GM12878 (cell line): ENCODE measurements at regions not wholly inside any gene's neighbourhood (a gene's known extent, or its start where the extent isn't known, plus 50 kb on each side); places are given as distances from the start of the nearest gene placed in this dataset.
"Not testable (repeated sequence)": the region's sequence is repeated elsewhere in the genome, so short reads cannot be mapped to it uniquely, and the experiment has no call there.

Source experiments
- ATAC-seq: fragments of 200-7000 bp; cut with Tn5 transposase; 3 replicates; pipeline ENCODE4 v1.9.1; 2020; ENCODE audit warnings: mild to moderate bottlenecking, moderate library complexity
- BruUV-seq: library from RNA; stranded (reverse); fragments of 400-500 nt; replicated peaks from 2 replicates; lab custom pipeline; 2021; lab: Mats Ljungman, UMichigan
- CTCF ChIA-PET: fragments of 300-600 bp; sonication (Branson Sonifier 250); formaldehyde crosslinking; extraction: SDS; loops from one replicate; lab custom pipeline; 2021; ENCODE audit warnings: inconsistent platforms; lab: Yijun Ruan, JAX
- POLR2A ChIA-PET: fragments of 350-600 bp; formaldehyde crosslinking; extraction: SDS; loops from one replicate; lab custom pipeline; 2021; ENCODE audit warnings: inconsistent platforms; lab: Charles Lee
- RAD21 ChIA-PET: fragments of 300-600 bp; sonication (Branson Sonifier 250); formaldehyde crosslinking; loops from one replicate; lab custom pipeline; 2023; ENCODE audit warnings: antibody characterized with exemption; ENCODE audit not compliant: unreplicated experiment; lab: Charles Lee
- SMC1A ChIA-PET: fragments of 300-600 bp; sonication (Branson Sonifier 250); formaldehyde crosslinking; loops from one replicate; lab custom pipeline; 2023; ENCODE audit not compliant: unreplicated experiment, uncharacterized antibody; lab: Charles Lee
- DNase-seq: peaks from one replicate; pipeline ENCODE4 v3.0.0-alpha.2; 2011; ENCODE audit warnings: low read depth, low spot score
- FAIRE-seq: peaks from 3 replicates; lab custom pipeline; 2011; peaks lifted over from hg19 to GRCh38; lab: Jason Lieb, UNC
- H2AFZ ChIP-seq: 2 replicates; pipeline ENCODE4 v1.6.0; 2011; ENCODE audit warnings: low read depth, low read length, control low read depth; ENCODE audit not compliant: control insufficient read depth
- H3K27ac ChIP-seq: 2 replicates; pipeline ENCODE4 v1.5.1; 2011; ENCODE audit warnings: control low read depth; ENCODE audit not compliant: control insufficient read depth, insufficient read depth
- H3K27me3 ChIP-seq, 2 experiments: replicated peaks in 1 of 2; 2 replicates each; pipeline versions ENCODE4 v1.6.0 to v1.6.1; 2011; ENCODE audit warnings: low read length in 1 of 2; ENCODE audit not compliant: control insufficient read depth in 2 of 2, insufficient read depth in 2 of 2
- H3K36me3 ChIP-seq, 2 experiments: 2 replicates each; pipeline ENCODE4 v1.5.1; 2011; ENCODE audit warnings: low read length in 1 of 2; ENCODE audit not compliant: control insufficient read depth in 2 of 2, insufficient read depth in 2 of 2
- H3K4me1 ChIP-seq: 2 replicates; pipeline ENCODE4 v1.6.1; 2011; ENCODE audit warnings: mild to moderate bottlenecking, low read length, moderate library complexity, mixed read lengths; ENCODE audit not compliant: control insufficient read depth, insufficient read depth
- H3K4me2 ChIP-seq: 2 replicates; pipeline ENCODE4 v1.6.0; 2011; ENCODE audit warnings: control low read depth; ENCODE audit not compliant: control insufficient read depth, insufficient read depth
- H3K4me3 ChIP-seq: fragments of 200-600 bp; sonication (generic); 2 replicates; pipeline ENCODE4 v1.5.1; 2016
- H3K79me2 ChIP-seq: 2 replicates; pipeline ENCODE4 v1.6.0; 2011; ENCODE audit warnings: low read length; ENCODE audit not compliant: control insufficient read depth, insufficient read depth
- H3K9ac ChIP-seq: 2 replicates; pipeline ENCODE4 v1.8.0; 2011; ENCODE audit warnings: low read length, control low read depth, mixed read lengths; ENCODE audit not compliant: control insufficient read depth, insufficient read depth
- H3K9me3 ChIP-seq: replicated peaks from 3 replicates; pipeline ENCODE4 v1.5.1; 2011; ENCODE audit warnings: mild to moderate bottlenecking, low read length; ENCODE audit not compliant: control insufficient read depth, insufficient read depth
- H4K20me1 ChIP-seq: 2 replicates; pipeline ENCODE4 v1.6.0; 2011; ENCODE audit not compliant: control insufficient read depth, insufficient read depth
- BRCA1 ChIP-seq: IDR thresholded peaks from 2 replicates; pipeline ENCODE4 v1.6.1; 2011; ENCODE audit warnings: low read depth, low read length, improper control_type of control experiment
- CEBPB ChIP-seq, 2 experiments: fragments of 150-350 bp in 1 of 2; IDR thresholded peaks; 2 replicates each; pipeline ENCODE4 v1.6.1; 2012 to 2014; ENCODE audit warnings: low read depth in 2 of 2, low read length in 2 of 2, borderline replicate concordance in 1 of 2, inconsistent platforms in 1 of 2
- EGR1 ChIP-seq, 2 experiments: IDR thresholded peaks; 1 replicate in 1 of 2; 2 replicates in 1 of 2; pipeline ENCODE4 v1.6.1; 2011 to 2012; ENCODE audit warnings: low read depth in 2 of 2, low read length in 2 of 2, borderline replicate concordance in 1 of 2, mild to moderate bottlenecking in 1 of 2, moderate library complexity in 1 of 2
- ESRRA ChIP-seq: IDR thresholded peaks from 2 replicates; pipeline ENCODE4 v1.6.1; 2012; ENCODE audit warnings: mild to moderate bottlenecking, low read length, improper control_type of control experiment
- KLF5 ChIP-seq: fragments of 450-650 bp; IDR thresholded peaks from 2 replicates; pipeline ENCODE4 v1.6.1; 2014; ENCODE audit warnings: mild to moderate bottlenecking; ENCODE audit not compliant: partially characterized antibody
- LARP7 ChIP-seq: fragments of 450-650 bp; IDR thresholded peaks from 2 replicates; pipeline ENCODE4 v1.6.1; 2017; ENCODE audit warnings: mild to moderate bottlenecking
- MEF2B ChIP-seq: fragments of 450-650 bp; IDR thresholded peaks from 2 replicates; pipeline ENCODE4 v1.6.1; 2018; ENCODE audit warnings: mild to moderate bottlenecking, moderate library complexity; ENCODE audit not compliant: partially characterized antibody, poor library complexity, severe bottlenecking
- NBN ChIP-seq: fragments of 450-650 bp; IDR thresholded peaks from 2 replicates; pipeline ENCODE4 v1.6.1; 2016
- NR2C2 ChIP-seq: IDR thresholded peaks from 2 replicates; pipeline ENCODE4 v1.6.1; 2011; ENCODE audit warnings: borderline replicate concordance, low read depth; ENCODE audit not compliant: control insufficient read depth, insufficient read length
- RELB ChIP-seq: fragments of 450-650 bp; IDR thresholded peaks from 2 replicates; pipeline ENCODE4 v1.6.1; 2017; ENCODE audit warnings: low read depth, mild to moderate bottlenecking, moderate library complexity
- TCF7 ChIP-seq: IDR thresholded peaks from 2 replicates; pipeline ENCODE4 v1.6.1; 2014; ENCODE audit warnings: antibody characterized with exemption, borderline replicate concordance
- USF2 ChIP-seq: IDR thresholded peaks from 2 replicates; pipeline ENCODE4 v1.6.1; 2011; ENCODE audit warnings: low read depth, low read length, improper control_type of control experiment, borderline replicate concordance
- YY1 ChIP-seq: IDR thresholded peaks from 2 replicates; pipeline ENCODE4 v1.6.1; 2011; ENCODE audit warnings: low read depth, mild to moderate bottlenecking, low read length
- WGBS: methylation state at CpG from one replicate; pipeline ENCODE4 v1.1.6; 2016; ENCODE audit warnings: low lambda C conversion rate; ENCODE audit not compliant: insufficient replicate concordance, insufficient coverage; ENCODE audit errors: missing lambda C conversion rate; 5-methylcytosine and 5-hydroxymethylcytosine counted together
- in situ Hi-C: fragments of 300-500 bp; cut with MboI; formaldehyde crosslinking; loops from 9 replicates; pipeline ENCODE4 v1.14.3; 2018; ENCODE audit warnings: mixed read lengths
- intact Hi-C: fragments of 100-400 bp; cut with micrococcal nuclease; formaldehyde crosslinking; loops from one replicate; pipeline ENCODE4 v1.14.2; 2022; ENCODE audit not compliant: unreplicated experiment

GRCh38 chr3:166571686-166572085 lies 734.5 kb upstream of the BCHE start:
- POLR2A ChIA-PET, result not testable (repeated sequence)

GRCh38 chr3:166570102-166570501 lies 732.9 kb upstream of the BCHE start:
- Histone ChIP-seq H3K27me3 (no peaks in the 10 kb centered on the region), H3K4me3 (no peak overlapping the region), H4K20me1 (no peaks in the 10 kb centered on the region), H3K9me3 (no peaks in the 10 kb centered on the region), H3K4me2 (no peak overlapping the region), H3K36me3 (no peaks in the 10 kb centered on the region), H3K27ac (no peak overlapping the region), H2AFZ (no peak overlapping the region), H3K4me1 (no peaks in the 10 kb centered on the region), H3K79me2 (no peaks in the 10 kb centered on the region), H3K9ac (no peak overlapping the region)
- no peak for TF ChIP-seq CEBPB (IDR thresholded peaks at IDR 0.05; ENCODE audit: borderline replicate concordance in 1 of 2, low read depth in 2 of 2, low read length in 2 of 2)
- no peak for TF ChIP-seq NBN
- TF ChIP-seq NR2C2, result no peak
- TF ChIP-seq MEF2B, result no peak
- no peak for TF ChIP-seq LARP7
- no peak for TF ChIP-seq EGR1 (IDR thresholded peaks at IDR 0.05; ENCODE audit: borderline replicate concordance in 1 of 2, low read depth in 2 of 2, low read length in 2 of 2)
- TF ChIP-seq TCF7, result no peak
- TF ChIP-seq ESRRA, result no peak
- no peak for TF ChIP-seq YY1
- no peak for TF ChIP-seq KLF5
- TF ChIP-seq RELB, result no peak
- TF ChIP-seq BRCA1, result no peak
- no peak for TF ChIP-seq USF2
- ChIA-PET CTCF (no interaction called here), SMC1A (interaction anchor here (0.6 kb wide), 1 partner anchor 10 kb away, joined by 3 read pairs; no protein-coding TSS in a partner anchor), POLR2A (no interaction called here), RAD21 (no interaction called here)
- FAIRE-seq, result no peak
- in situ Hi-C loops (no loop called here), intact Hi-C loops (no loop called here)
- no TSS peak for BruUV-seq
- no peak for DNase-seq
- no peak for ATAC-seq

More at GRCh38 chr3:166571686-166572085, 734.5 kb upstream of the BCHE start:
- H3K9ac ChIP-seq, H3K4me1 ChIP-seq, H3K27me3 ChIP-seq, H4K20me1 ChIP-seq, DNase-seq, H3K79me2 ChIP-seq, ATAC-seq, H3K4me3 ChIP-seq, in situ Hi-C loops, H3K4me2 ChIP-seq, H2AFZ ChIP-seq, H3K36me3 ChIP-seq, FAIRE-seq, H3K27ac ChIP-seq, CTCF ChIA-PET, RAD21 ChIA-PET, H3K9me3 ChIP-seq, intact Hi-C loops, BruUV-seq: not testable (repeated sequence)
- 2% methylated on average over 4 of the region's 4 CpGs for WGBS
- SMC1A ChIA-PET, result interaction anchor here (0.9 kb wide), 1 partner anchor 101 kb away, joined by 3 read pairs; no protein-coding TSS in a partner anchor
